OCI-LY1 (cell line): ENCODE measurements at regions not wholly inside any gene's neighbourhood (a gene's known extent, or its start where the extent isn't known, plus 50 kb on each side); places are given as distances from the start of the nearest gene placed in this dataset.

Experiments used
- CTCF ChIP-seq: fragments of 200-600 bp; sonication (generic), shearing (Covaris generic); IDR thresholded peaks from 2 replicates; pipeline ENCODE4 v1.5.1; 2017; ENCODE audit warnings: mild to moderate bottlenecking, antibody characterized with exemption, low read length, moderate library complexity, mixed read lengths
- EZH2 ChIP-seq: fragments of 200-600 bp; sonication (generic), shearing (Covaris generic); IDR thresholded peaks from 2 replicates; pipeline ENCODE4 v1.8.0; 2017; ENCODE audit warnings: borderline replicate concordance, mixed run types, mild to moderate bottlenecking, antibody characterized with exemption, low read length, moderate library complexity, mixed read lengths

DNA sequence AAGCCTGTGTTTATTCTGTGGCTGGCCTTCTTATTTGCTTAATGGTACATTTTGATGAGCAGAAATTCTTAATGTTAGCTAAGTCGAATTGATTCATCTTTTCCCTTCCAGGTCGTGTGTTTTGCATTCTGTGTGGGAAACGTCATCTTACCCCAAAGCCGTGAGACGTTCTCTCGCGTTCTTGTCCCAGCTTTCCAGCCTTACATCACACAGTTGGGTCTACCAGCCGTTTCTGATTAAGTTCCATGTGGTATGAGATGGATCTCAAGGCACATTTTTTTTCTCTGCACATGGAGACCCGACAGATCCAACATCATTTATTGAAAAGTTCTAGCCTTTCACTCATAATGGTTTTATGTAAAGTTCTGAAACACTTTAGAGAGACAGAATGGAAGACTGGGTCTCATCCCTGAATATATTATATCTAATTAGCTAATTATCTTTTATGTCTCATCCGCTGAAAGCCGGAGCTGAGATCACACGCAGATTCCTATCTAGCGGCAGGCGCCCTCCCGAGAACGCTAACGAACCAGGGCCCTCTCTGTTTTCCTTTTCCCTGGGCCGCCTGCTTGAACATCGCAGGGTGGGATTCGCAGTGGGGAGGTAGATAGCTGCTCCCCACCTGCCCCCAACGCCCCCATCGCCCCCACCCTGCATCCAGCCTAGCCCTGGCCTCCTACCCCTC lies 1162.2 kb downstream of the BRD1 start:
- TF ChIP-seq CTCF (no peak), EZH2 (no peak)
